Vagina (tissue), 2 donors: ENCODE measurements at regions not wholly inside any gene's neighbourhood (a gene's known extent, or its start where the extent isn't known, plus 50 kb on each side); places are given as distances from the start of the nearest gene placed in this dataset.
"Not testable (repeated sequence)": the region's sequence is repeated elsewhere in the genome, so short reads cannot be mapped to it uniquely, and the experiment has no call there.

Experiments used
- CTCF ChIP-seq, 3 experiments: fragments of 450-650 bp in 2 of 3; fragments of 200-600 bp in 1 of 3; sonication (generic) in 1 of 3; IDR thresholded peaks; one replicate each; pipeline ENCODE4 v1.5.1; 2017 to 2019; ENCODE audit warnings: antibody characterized with exemption in 3 of 3, mild to moderate bottlenecking in 2 of 3, moderate library complexity in 2 of 3
- POLR2A ChIP-seq, 2 donors: fragments of 450-650 bp; IDR thresholded peaks; one replicate each; pipeline ENCODE4 v1.6.1; 2017; ENCODE audit warnings: antibody characterized with exemption in 2 of 2, mild to moderate bottlenecking in 2 of 2, moderate library complexity in 2 of 2

- not testable (repeated sequence) for TF ChIP-seq CTCF, POLR2A (IDR thresholded peaks at IDR 0.05)
Measured at GRCh38 chr9:42282531-42283178, 99.2 kb downstream of the SPATA31A6 start.
